HG02885 (cell line): ENCODE measurements at regions not wholly inside any gene's neighbourhood (a gene's known extent, or its start where the extent isn't known, plus 50 kb on each side); places are given as distances from the start of the nearest gene placed in this dataset.

Experiments
- ATAC-seq: cut with Tn5 transposase; IDR thresholded peaks from one replicate; pipeline ENCODE4 v1.9.1; 2021; ENCODE audit warnings: mild to moderate bottlenecking; ENCODE audit not compliant: unreplicated experiment, poor library complexity

DNA sequence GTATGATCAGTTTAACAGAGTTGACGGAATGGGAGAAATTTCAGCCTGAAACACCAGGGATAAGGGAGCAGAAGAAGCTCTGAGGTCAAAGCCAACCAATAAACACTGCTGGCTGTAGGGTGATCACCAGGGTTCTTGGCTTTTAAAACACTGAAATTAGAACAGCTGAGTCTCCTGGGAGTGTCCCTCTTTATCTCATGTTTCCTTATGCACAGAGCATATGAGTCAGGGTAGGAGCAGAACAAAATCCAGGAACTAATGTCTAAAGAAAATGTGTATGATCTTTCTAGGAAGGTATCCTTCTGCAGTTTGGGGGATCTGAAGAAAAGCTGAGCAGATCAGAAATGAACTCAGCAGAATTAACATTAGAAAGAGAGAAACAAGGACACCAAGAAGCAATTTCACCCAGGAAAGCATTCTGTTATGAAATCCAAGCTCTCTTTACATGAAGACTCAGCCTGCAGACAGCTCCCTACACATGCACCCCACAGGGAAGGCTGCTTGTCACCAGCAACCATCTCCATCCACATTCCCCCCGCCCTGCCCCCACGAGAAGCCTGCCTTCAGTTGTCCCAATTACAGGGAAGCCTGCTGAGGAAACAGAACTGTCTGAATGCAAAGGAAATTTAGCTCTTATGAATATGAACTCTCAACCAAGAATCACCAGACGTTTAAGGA lies 469.7 kb downstream of the PDCD6IP start:
- no peak for ATAC-seq

DNA sequence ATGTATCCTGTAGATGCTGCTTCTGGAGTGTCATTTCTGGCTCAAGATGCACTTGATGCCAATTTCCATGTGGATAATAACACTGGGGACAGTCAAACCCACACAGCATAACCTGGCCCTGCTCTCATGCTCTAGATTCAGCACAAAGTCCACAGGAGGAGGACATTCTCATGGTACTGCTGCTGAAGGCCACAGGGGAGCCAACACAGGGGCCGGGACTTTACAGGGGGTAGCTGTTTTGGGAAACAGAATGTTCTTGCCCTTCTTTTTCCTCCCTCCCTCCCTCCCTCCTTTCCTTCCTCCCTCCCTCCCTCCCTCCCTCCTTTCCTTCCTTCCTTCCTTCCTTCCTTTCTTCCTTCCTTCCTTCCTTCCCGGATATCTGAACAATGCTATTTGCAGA lies 477.4 kb downstream of the PDCD6IP start:
- no peak for ATAC-seq

DNA sequence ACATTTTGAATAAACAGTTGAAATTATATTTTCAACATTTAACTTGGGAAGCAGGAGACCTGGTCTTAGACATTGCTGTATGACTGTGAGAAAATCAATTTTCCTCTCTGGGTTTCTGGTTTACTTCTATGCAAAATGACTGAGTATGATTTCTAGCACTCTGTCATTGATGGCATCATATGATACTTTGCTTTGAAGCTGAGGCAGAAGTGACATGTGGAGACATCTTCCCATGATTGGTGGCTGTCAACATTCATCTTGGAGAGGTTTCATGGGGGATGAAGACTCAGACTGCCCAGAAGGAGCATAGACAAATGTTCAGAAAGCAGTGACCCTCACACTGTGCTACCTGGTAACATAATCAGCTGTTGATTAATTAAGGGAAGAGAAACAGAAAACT lies 477.9 kb downstream of the PDCD6IP start:
- ATAC-seq: no peak

DNA sequence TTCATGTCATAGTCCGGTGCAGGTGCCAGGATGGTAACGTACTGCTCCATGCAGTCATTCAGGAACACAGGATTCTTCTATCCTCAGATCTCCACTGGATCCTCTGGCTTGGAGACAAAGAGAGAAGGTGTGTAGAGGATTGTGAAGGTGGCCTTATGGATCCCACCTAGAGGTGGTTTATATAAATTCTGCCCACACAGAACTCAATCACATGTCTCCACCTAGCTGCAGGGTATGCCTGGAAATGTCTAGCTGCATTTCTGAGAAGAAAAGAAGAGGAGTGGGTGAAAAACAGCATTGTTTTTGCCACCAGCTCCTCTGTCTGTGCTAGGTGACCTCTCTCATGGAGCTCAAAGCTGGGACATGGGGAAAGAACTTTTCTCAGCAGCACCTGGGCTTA lies 478.7 kb downstream of the PDCD6IP start:
- no peak for ATAC-seq

DNA sequence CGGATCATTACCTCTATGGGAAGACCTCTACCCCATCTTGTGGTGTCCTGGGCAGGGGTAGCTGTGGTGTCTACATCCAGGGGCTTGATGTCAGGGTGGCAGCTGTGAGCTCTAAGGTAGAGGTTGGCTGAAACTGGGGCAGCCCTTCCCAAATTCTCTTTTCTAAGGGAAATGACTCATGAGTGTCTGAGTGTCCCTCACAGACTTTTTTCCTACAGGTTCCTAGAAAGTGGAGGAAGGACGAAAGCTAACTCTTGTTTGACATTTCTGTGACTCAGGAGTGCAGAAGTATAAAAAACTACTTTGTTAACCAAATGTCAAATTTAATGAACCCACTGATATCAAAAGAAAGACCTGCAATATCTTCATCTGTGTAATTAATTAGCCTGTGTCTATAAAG lies 481.5 kb downstream of the PDCD6IP start:
- no peak for ATAC-seq

DNA sequence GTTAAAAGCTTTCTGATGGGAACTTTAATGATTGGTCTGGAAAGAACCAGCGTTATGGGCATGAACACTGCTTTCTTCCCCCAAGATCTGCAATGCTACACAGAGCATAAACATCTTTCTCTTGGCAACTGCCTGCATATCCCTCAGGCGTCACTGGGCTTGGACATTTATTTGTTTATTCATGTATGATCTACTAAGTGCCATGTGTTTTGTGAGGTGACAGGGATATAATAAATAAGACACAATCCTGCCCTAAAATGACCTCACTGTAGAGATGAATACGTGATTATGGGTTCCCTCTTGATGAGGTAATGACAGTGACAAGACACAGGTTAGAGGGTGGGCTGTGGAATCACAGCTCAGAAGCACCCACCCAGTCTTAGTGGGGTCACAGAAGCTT lies 485.3 kb downstream of the PDCD6IP start:
- ATAC-seq: no peak

DNA sequence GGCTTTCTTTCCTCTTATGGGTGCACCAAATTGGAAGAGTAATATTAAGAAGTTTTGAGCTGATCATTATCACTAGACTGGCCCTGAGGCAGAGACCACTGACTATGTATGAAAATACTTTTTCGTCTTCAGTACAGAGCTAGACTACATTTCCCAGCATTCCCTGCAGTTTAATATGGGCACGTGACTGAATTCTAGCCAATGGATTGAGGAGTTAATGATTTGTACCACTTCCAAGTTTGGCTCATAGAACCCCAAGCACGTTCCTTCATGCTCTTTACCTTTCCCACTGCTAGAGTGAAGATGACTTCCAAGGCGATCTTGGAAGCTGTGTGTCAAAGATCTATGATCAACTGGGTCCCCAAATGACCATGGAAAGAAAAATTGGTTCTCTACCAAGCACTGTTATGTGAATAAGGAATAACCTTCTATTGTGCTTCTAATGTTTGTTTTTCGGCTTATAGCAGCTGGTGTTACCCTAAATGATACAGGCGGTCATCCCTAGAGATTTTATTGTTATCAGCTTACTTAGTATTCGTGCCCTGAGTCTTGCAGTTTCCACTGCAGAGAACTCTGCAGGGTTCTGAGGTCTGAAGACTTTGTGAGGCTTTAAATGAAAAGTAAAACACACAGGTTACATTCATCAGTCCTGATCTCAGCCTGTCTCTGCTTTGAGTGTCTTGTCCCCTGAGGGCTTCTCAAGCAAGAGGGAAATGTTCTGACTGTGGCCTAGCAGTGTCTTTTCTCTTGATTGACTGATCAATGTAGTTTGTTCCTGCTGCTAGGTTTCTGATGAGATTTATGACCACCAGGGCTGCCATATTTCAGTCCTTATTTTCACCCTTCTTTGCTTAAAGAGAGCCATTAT lies 486.8 kb downstream of the PDCD6IP start:
- ATAC-seq: no peak

DNA sequence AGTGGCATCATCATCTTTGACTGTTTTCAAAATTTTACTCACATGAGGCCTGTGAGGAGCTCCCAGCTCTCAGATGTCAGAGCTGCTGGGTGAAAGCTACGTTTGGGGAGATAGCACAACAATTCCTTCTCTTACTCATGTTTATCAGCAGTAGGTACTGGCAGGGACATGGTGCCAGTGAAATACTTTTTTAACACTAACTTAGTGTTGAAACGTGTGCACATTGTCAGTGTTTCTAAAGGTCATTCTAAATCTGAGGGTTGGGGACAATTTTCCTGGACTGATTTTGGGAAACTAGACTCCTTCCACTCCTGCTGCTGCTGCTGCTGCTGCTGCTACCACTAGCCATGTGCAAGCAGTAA lies 487.4 kb downstream of the PDCD6IP start:
- ATAC-seq: no peak

DNA sequence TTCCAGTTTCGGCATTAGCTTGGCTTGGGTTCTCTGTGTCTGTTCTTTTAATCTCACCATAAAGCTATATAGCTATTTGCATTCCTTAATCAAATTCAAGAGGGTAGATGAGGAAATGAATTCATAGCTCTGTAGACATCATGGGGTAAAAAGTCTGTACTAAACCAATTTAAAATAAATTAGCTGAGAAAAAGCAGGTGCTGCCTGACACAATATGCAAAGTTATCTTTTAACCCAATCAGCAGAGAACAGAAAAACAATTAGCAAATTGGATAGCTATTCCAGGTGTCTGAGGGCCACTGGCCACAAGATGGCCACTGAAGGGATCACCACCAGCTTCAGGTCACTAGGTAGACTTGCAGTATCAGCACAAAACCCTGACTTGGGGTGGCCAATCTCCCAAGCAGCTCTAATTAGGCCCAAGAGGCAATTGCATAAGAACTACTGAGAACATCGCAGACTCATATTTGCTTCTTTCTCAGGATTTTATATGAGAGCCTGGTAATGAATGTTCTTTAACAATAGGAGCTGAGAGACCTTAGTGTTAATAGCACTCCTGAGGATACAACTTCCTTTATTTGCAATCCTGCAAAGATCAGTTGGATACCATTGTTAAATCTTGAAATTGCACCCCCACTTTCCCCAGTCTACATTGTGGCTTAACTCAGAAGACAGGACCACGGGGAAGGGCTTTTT lies 494.3 kb downstream of the PDCD6IP start:
- no peak for ATAC-seq

DNA sequence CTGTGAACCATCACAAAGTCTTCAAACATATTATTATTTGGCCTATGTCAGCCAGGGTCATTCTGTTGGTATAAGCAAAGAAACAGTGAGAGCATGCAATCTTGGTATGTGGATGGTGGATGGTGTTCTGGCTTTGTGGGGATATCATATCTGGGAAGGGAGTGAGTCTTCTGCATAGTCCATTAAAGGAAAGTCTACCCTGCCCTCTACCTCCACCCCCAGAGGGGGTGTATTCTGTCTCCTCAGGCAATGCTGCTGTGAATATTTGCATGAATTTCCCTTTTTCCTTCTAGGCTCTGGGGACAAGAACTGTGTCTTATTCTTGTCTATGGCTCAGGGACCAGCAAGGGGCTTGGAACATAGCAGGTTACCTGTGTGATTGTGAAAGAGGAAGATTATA lies 495.8 kb downstream of the PDCD6IP start:
- ATAC-seq: no peak

DNA sequence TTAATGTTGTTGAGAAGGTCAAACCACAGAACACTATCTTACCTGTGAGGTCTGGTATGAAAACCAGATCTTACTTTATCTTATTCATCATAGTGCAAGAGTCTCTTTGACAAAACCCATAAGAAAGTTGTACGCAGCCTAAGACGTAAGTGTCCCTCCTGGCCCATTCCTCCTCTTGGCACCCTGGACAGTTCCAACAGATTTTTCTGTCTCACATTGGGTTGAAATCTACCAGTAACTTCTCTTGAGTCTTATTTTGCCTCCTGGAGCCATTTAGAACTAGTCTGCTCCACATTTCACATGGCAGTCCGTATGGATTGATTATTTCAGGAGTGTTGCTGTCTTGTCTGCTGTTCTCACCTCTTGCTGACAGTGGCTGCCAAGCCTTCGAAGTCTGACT lies 498.4 kb downstream of the PDCD6IP start:
- ATAC-seq: no peak

DNA sequence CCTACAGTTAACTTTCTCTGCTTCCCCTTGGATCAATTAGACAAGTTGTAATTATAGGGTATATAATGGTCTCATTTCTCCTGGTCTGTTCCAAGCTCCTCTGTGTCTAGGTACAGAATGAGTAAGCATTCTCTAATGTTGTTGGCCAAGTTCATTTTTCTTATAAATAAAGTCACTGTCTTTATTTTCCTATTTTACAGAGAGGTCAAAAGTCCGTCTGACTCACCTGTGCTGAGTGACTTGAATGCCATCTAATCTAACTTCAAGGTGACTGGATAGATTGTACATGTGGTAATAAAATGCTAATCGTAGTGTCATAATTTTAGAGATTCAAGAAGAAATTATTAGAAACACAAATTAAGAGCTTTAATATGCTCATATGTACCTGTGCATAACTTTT lies 500.2 kb downstream of the PDCD6IP start:
- no peak for ATAC-seq

DNA sequence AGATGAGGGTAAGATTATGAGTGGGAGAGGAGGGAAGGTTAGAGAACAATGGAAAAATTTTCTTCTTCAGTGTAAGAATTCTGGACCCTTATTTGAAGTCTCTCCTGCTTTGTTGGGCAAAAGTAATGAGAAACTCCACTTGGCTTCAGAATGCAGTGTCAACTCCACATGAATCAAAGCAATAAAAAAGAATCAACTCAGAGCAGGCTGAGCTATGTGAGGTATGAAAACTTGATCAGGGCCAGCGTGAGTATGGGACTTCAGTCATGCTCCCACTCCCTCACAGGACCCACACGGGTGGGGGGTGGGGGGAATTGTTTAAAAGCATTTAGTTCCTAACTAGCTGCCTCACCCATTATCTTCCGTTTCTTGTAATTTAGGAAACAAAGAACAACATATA lies 502.2 kb downstream of the PDCD6IP start:
- ATAC-seq: no peak

DNA sequence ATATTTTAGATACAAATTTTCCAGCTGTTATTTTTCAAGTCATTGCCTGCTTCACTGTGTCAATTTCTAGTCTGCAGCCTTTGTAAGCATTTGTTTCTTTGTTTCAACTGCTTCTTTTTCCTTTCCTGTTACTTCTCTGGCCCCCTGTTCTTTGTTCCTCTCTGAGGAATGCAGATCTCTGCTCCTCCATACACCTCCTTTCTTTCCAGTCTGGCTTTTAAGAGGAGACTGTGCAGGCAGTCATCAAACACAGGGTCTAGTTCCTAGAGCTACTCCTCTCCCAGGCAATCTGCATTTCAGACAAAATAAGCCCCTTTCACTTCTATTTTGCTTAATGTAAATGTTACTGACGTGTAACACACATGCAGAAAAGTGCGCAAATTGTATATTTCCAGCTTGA lies 502.9 kb downstream of the PDCD6IP start:
- no peak for ATAC-seq

DNA sequence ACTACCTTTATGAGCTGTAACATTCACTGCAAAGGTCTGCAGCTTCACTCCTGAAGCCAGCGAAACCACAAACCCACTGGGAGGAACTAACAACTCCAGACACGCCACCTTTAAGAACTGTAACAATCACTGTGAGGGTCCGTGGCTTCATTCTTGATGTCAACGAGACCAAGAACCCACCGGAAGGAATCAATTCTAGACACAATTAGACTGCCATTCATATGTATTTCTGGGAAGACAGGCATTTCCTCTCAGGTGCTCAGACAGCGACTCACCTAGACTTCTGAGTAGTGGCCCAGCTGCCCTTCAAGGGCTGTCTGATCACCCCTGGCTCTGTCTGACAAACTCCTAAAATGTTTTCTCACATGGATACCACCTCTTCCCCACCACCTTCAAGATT lies 506.8 kb downstream of the PDCD6IP start:
- no peak for ATAC-seq

DNA sequence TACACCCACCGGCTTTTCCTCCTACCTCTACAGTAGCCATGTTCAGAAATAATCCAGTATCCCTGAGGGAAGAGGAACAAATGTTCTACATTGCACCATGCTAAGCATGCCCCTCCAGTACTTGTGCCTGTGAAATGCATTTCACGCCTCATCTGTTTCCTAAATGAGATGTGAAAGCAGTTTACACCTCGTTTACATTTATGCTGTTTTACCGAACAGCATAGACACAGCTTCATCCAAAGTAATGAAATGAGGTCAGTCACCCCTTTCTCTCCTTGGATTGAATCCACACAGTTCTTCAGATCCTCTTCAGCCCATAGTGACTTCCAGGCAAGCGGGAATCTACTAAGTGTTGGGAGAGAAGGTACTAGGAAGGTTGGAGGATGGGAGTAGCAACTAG lies 514.3 kb downstream of the PDCD6IP start:
- ATAC-seq: no peak

DNA sequence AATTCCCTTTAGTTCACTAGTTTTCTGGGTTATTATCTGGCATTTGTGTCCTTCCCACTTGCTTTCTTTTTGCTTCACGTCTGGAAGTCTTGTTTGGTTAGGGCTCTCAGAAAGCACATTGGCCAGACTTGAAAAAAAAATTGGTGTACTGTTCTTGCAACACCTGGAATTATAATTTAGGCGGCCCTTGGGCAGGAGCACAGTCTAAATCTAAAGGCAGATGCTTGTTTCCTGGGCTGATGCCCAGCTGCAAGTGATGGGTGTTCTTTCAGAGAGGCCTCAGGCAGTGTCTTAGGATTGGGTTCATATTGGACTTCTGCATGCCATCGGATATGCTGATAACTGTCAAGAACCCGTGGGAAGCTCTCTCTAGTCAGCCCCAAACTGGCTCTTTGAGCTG lies 521.5 kb downstream of the PDCD6IP start:
- ATAC-seq: no peak

DNA sequence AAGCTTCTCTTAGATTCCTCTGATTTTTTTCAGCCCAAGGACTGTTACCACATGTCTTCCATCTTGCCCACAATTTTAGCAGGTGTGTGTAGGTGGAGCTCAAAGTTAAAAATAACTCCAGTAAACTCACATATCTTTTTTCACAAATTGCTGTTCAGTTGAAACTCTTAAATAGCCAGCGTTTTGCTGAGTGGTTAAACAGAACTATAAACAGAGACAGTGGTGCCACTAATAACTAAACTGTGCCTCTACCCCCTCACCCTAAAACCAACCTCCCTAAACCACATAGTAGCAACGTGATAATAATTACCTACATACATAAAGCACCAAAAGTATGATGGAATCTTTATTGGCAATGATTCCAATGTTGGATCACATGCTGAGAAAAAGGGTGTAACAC lies 525.1 kb downstream of the PDCD6IP start:
- ATAC-seq: peak; percentile 85

DNA sequence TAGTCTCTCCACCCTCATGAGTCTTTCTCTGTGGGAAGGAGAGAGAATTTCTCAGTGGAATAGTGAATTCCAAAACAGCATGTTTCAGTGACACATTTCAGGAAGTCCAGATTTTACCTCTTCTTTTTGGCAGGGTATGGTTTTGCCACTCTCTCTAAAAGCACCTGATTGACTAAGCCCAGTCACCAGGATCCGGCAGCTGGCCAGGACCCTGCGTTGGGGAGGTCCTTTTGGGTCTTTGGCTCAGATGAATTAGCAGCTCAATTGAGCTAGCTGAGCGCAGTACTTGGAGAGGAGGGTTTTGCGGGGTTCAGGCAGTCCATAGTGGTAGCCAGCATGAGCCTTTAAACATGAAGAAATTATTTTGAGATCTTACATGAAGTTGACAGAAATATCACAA lies 548.2 kb downstream of the PDCD6IP start:
- ATAC-seq: no peak

DNA sequence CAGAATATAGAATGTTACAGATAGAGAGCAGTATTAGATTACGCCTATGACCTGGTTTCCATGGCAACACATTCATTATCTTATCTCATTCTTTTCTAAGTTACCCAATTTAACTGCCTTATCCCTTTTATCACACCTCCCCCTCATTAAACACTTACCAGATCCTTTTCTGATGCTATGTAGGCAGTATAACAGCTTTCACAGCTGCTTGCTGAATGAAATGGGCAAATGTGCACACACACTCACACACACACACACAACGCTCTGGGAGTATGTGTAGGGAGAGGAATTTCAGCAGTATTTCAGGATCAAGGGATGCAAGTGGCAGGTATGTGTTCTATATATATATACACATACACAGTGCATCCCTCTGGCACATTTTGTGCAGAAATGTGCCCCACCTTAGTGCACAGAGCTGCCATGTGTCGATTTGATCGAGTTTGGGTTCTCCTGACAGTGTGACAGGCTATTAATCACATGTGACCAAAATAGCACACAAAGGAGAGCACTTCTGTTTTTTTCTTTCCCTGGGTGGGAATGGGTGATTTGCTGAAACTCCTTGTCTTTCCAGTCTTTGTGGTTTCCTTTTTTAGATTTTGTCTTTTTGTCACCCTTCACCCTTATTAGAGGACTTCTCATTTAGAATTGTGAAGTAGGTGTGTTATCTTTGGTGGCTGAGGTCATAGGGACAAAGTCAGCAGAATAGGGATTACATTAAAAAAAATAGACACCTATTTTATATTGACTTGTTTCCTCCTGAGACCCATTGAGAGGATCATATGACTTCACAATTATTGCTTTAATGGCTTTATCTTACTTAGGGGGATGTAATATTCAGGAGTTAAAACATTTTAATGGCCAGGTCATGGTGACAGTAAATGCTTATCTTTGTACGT lies 553.7 kb downstream of the PDCD6IP start:
- no peak for ATAC-seq
